H1 (cell line): ENCODE measurements at regions not wholly inside any gene's neighbourhood (a gene's known extent, or its start where the extent isn't known, plus 50 kb on each side); places are given as distances from the start of the nearest gene placed in this dataset.

ENCODE experiments used
- ATF3 ChIP-seq: IDR thresholded peaks from 2 replicates; pipeline ENCODE4 v1.6.1; 2011; ENCODE audit warnings: low read depth, mild to moderate bottlenecking, low read length; ENCODE audit not compliant: insufficient read depth
- CTBP2 ChIP-seq: IDR thresholded peaks from 2 replicates; pipeline ENCODE4 v1.7.0; 2011; ENCODE audit warnings: borderline replicate concordance, mild to moderate bottlenecking, moderate library complexity, mixed read lengths, low read length; ENCODE audit not compliant: insufficient read depth, insufficient read length
- E2F6 ChIP-seq: IDR thresholded peaks from 2 replicates; pipeline ENCODE4 v1.6.1; 2012; ENCODE audit warnings: inconsistent platforms
- MAFK ChIP-seq: IDR thresholded peaks from 2 replicates; pipeline ENCODE4 v1.6.1; 2012; ENCODE audit warnings: low read depth, mild to moderate bottlenecking, improper control_type of control experiment, low read length

GRCh38 chr20:50310673-50311051, 120.0 kb downstream of the CEBPB start (continued):
- TF ChIP-seq MAFK (no peak), ATF3 (no peak), CTBP2 (no peak), E2F6 (no peak)
